Umbilical cord (tissue), 1 donor: ENCODE measurements at regions not wholly inside any gene's neighbourhood (a gene's known extent, or its start where the extent isn't known, plus 50 kb on each side); places are given as distances from the start of the nearest gene placed in this dataset.
"Not testable (repeated sequence)": the region's sequence is repeated elsewhere in the genome, so short reads cannot be mapped to it uniquely, and the experiment has no call there.

ENCODE experiments used
- DNase-seq: peaks from one replicate; pipeline ENCODE4 v3.0.0-alpha.2; 2015; ENCODE audit warnings: low spot score

GRCh38 chr3:144593881-144594280 lies 622.3 kb downstream of the DIPK2A start:
- DNase-seq = no peak

GRCh38 chr3:144620236-144620635 lies 648.6 kb downstream of the DIPK2A start:
- not testable (repeated sequence) for DNase-seq

DNA sequence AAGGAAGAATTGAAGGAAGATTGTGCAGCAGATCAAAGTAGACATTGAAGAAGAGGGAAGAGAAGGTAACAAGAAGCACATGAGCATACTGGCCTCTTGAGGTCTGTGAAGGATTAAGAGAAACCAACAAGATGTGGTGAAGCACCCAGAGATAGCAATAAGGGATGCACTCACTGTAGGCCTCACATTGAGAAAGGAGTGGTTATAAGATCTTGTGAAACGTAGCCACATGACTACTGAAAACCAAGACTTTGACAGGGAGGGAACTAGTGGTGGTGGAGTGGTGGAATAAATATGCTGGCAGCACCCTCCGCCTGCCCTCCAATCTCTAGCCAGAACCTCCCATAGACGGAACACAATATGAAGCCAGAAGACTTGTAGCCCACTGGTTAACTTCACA lies 651.2 kb downstream of the DIPK2A start:
- DNase-seq = no peak

DNA sequence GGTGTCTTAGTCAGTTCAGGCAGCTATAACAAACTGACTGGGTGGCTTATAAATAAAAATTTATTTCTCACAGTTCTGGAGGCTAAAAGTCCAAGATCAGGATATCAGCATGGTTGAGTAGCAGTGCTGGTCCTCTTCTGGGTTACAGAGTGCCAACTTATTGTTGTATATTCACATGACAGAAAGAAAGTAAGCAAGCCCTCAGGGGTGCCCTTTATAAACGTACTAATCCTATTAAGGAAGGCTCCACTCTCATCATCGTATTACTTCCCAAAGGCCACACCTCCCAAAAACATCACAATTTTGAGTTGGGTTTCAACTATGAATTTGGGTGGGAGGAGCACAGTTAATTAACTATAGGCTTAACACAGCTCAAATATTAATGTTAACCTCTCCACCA lies 653.0 kb downstream of the DIPK2A start:
- no peak for DNase-seq

- no peak for DNase-seq
These were observed 655.2 kb downstream of the DIPK2A start for GRCh38 chr3:144626835-144627234.

- no peak for DNase-seq
These were observed 657.8 kb downstream of the DIPK2A start for GRCh38 chr3:144629381-144629780.

DNA sequence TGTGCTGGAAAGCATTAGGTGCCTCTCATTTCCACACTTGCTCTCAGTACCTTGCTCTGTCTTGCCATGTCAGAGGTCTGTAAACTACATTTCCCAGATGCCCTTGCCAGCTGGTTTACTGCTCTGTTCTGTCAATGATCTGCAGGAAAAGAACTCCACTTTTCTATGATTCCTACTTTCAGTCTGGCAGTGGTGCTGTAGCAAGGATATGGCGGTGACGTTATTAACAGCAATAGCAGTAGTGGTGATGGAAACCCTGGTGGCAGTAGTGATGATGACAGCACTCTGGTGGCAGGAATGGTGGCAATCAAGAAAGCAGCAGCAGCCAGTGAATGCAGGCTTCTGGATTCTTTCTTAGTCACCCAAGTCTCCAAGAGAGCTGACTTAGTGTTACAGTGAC lies 665.2 kb downstream of the DIPK2A start:
- DNase-seq = peak; percentile 22

DNA sequence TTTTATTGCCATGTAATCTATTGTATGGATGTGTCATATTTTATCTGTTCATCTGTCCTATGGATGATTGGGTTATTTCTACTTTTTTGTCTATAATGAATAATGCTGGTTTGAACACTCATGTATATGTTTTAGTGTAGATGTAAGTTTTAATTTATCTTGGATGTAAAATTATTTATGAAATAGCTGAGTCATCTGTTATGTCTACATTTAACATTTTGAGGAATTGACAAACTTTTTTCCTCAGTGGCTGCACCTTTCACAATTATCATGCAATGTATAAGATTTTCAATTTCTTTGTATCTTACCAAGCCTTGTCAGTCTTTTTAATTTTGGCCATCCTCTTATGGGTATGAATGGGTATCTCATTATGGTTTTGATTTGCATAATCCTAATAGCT lies 666.4 kb downstream of the DIPK2A start:
- no peak for DNase-seq

GRCh38 chr3:144643771-144644198 lies 672.2 kb downstream of the DIPK2A start:
- peak; percentile 92 for DNase-seq

GRCh38 chr3:144645300-144645699 lies 673.7 kb downstream of the DIPK2A start:
- no peak for DNase-seq

DNA sequence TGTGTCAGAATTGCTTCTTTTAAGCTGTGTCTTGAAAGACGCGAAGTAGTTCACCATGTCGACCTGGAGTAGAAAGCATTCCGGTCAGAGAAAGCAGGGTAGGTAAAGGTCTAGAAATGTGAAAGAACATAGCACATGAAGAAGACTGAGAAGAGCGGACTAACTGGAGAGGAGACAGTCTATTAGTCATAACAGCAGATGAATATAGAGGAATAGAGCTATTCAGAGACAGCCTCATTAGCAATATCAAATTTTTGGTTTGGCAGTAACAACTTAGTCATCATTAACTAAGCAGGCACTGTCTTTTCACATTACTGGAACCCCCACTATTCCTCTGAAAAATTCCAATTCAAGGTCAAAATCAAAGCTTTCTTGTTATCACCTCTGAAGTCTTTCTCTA lies 678.8 kb downstream of the DIPK2A start:
- DNase-seq = no peak

- DNase-seq = peak; percentile 51
These were observed 681.0 kb downstream of the DIPK2A start for GRCh38 chr3:144652573-144652972.

GRCh38 chr3:144655423-144655822 lies 683.8 kb downstream of the DIPK2A start:
- DNase-seq = peak; percentile 38

- peak; percentile 14 for DNase-seq
These were observed 688.6 kb downstream of the DIPK2A start for GRCh38 chr3:144660186-144660585.

- DNase-seq = no peak
These were observed 691.1 kb downstream of the DIPK2A start for GRCh38 chr3:144662729-144663128.

DNA sequence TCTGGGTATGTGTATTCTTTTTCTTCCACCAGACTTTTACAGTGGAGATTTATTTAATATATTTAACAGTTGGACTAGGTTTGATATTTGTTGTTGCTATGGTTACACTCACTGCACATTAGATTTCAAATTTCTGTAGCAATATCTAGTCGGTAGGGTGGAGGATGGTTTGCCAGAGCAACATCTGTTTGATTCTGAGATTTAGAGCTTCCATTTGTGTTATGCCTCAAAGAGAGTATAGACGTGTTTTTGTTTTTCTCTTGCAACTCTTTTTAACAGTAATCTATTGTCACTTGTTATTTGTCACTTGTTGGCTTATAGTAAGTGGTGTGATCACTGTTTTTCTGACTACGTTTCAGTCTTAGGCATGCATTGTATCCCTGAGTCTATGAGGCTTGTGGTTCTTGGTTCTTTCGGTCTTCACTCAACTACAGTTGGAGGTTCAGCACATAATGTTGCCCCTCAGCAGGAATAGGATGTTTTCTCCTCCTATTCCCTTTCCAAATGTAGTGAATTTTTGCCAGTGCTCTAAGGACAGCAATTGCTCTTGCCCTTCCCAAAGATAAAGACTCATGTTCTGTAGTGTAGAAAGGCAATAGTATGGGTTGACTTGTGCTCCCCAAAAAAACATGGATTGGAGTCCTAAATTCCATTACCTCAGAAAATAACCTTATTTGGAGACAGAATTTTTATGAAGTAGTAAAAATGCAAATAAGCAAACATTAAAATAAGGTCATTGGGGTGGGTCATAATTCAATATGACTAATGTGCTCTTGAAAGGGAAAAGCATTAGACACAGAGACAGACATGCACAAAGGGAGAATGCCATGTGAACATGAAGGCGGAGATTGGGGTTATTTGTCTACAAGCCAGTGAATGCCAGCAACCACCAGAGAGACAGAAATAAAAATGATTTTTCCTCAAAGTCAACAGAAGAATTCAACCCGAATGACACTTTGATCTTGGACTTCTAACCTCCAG lies 692.1 kb downstream of the DIPK2A start:
- no peak for DNase-seq

GRCh38 chr3:144665567-144666053 lies 694.0 kb downstream of the DIPK2A start:
- no peak for DNase-seq

DNA sequence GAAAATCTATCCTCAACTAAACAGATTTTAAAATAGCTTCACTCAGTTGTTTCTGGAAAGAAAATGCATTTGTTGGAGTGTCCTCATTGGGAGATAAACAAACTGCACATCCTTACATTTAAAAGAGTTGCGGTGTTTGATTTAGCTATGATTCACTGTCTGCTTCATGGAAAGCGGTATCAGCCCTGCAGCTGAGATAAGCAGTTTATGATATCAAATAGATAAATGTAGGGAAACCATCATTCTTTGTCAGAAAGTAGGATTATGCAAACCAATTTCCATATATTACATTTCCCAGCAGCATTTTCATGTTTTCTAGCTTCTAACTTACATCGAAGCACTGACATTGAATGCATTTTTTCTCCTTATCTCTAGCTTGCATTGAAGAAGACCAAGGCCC lies 698.9 kb downstream of the DIPK2A start:
- DNase-seq = peak; percentile 68

DNA sequence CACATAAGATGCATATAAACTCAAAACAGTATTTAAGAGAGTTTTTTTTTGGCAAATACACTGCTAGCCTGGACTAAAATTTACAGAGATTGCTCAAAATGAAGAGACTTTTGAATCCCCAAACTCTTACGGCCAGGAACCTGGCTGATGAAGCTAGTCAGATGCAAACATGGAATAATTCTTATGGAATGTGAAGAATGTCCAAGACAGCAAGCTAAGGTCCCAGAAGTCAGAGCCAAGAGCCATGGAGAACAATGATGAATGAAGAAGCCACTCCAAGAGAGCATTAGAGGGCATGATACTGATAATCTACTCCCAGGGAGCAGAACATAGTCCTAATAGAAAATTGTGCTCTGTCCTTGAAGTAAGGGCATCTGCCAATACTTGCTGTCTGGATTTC lies 705.5 kb downstream of the DIPK2A start:
- DNase-seq = peak; percentile 45

DNA sequence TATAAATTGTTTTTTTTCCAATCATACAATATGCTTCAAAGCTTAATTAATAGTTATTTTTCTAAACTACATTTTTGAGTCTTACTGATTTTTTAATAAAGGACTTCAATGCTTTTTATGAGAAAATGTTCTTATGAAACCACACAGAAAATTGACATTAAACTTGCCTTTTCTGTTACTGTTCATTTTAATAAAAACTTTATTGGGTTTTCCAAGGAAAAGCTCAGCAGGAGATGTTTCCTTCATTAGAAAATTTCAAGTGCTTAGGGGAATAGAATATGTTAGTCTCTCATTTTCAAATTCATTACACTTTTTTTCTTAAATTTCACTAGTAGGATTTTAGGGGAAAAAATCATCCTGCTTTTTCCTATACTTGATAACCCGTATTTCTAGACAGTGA lies 711.4 kb downstream of the DIPK2A start:
- DNase-seq = no peak

- no peak for DNase-seq
These were observed 716.2 kb downstream of the DIPK2A start for GRCh38 chr3:144687862-144688261.

DNA sequence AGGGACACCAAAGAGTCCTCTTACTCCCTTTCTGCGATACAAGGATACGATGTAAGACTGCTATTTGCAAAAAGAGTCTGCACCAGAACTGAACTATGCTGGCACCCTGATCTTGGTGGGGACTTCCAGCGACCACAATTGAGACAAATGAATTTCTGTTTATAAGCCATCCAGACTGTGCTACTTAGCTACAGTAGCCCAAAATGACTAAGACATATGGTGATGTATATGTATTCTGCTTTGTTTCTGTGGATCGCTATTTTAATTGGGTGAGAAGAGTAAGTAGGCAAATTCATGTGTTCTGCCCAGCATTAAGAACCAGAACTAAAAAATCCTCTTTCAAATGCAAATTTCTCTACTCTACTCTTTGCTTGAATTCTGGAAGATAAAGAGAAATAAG lies 720.9 kb downstream of the DIPK2A start:
- no peak for DNase-seq

DNA sequence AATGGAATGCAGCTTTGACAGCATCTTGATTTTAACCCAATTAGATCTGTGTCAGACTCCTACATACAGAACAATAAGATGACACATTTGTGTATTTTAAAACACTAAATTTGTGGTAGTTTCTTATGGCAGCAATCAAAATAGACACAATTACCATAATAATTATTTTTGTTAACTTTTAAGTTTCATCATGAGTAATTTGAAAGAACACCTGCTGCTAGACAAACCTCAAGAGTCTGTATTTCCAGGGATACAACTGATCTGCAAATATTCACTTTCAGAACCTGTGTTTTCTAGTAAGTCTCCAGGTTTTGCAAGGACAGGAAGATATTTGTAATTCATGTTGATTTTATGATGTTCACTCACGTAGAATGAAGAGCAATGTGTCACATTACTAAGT lies 736.8 kb downstream of the DIPK2A start:
- no peak for DNase-seq
